Brain microvascular endothelial cell (primary cell): ENCODE measurements at regions not wholly inside any gene's neighbourhood (a gene's known extent, or its start where the extent isn't known, plus 50 kb on each side); places are given as distances from the start of the nearest gene placed in this dataset.

Experiments
- DNase-seq: peaks from one replicate; pipeline ENCODE4 v3.0.0-alpha.2; 2020
- H3K27ac ChIP-seq: fragments of 250-450 bp; sonication (Bioruptor Pico); 2 replicates; pipeline ENCODE4 v1.5.1; 2020; ENCODE audit warnings: mild to moderate bottlenecking, moderate library complexity
- H3K27me3 ChIP-seq: fragments of 250-450 bp; sonication (Bioruptor Pico); replicated peaks from 2 replicates; pipeline ENCODE4 v1.5.1; 2020; ENCODE audit warnings: mild to moderate bottlenecking
- H3K36me3 ChIP-seq: fragments of 250-450 bp; sonication (Bioruptor Pico); replicated peaks from 2 replicates; pipeline ENCODE4 v1.5.1; 2020; ENCODE audit warnings: mild to moderate bottlenecking
- H3K4me3 ChIP-seq: 2 replicates; pipeline ENCODE4 v1.5.1; 2011; ENCODE audit warnings: low read depth, mild to moderate bottlenecking, control low read depth, low read length, moderate library complexity
- in situ Hi-C: cut with HindIII; loops from 2 replicates; pipeline ENCODE4 v1.10.0; 2017; ENCODE audit warnings: low sequenced_read_pairs, low pct_ligation_motif_present
- TF ChIP-seq, protein P1 (sequence below): IDR thresholded peaks from 2 replicates; pipeline ENCODE4 v1.5.1; 2011; ENCODE audit warnings: low read depth, mild to moderate bottlenecking, moderate library complexity, low read length, control low read depth, inconsistent platforms; ENCODE audit errors: missing control alignments

DNA sequence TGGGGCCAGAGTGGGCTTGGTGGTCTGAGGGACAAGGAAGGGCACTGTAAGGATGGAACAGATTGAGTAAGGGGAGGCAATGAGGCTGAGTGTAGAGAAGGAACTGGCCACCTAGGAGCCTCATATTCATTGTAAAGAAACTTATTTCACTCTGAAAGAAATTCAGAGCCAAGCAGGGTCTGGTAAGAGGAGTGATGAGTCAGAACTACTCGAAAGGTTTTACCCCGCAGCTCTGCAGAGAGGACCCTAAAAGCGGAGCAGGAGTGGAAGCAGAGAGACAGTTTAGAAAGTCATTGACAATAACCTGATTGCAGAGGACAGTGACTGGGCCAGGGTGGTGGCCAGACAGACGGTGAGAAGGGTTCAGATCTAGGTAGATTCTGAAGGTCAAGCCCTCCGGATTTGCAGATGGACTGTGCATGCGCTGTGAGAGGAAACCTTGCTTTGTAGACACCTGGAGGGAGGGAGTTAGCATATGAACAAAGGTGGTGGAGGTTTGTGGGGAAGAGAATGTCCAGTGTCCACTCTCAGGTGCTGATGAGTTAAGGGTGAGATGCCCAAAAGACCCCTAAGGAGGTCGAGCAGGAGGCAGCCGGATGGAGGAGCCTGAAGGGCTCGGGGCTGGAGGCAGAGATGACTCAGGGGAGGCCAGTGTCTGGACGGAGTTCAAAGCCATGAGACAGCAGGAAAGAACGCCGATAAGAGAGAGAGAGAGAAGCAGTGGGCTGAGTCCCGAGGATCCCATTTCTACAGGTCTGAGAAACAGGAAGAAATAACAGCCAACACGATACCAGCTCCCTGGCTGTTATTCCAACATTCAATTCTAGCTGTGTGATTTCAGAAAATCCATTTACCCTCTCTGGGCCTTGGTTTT lies 546.0 kb downstream of the BRD1 start:
- no peaks in the 10 kb centered on the region for H3K27me3 ChIP-seq
- in situ Hi-C loops = no loop called here
- peak; percentile 2 for DNase-seq
- H3K27ac ChIP-seq = no peak overlapping the region
- TF ChIP-seq, protein P1, sequence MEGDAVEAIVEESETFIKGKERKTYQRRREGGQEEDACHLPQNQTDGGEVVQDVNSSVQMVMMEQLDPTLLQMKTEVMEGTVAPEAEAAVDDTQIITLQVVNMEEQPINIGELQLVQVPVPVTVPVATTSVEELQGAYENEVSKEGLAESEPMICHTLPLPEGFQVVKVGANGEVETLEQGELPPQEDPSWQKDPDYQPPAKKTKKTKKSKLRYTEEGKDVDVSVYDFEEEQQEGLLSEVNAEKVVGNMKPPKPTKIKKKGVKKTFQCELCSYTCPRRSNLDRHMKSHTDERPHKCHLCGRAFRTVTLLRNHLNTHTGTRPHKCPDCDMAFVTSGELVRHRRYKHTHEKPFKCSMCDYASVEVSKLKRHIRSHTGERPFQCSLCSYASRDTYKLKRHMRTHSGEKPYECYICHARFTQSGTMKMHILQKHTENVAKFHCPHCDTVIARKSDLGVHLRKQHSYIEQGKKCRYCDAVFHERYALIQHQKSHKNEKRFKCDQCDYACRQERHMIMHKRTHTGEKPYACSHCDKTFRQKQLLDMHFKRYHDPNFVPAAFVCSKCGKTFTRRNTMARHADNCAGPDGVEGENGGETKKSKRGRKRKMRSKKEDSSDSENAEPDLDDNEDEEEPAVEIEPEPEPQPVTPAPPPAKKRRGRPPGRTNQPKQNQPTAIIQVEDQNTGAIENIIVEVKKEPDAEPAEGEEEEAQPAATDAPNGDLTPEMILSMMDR = no peak
- no peaks in the 10 kb centered on the region for H3K36me3 ChIP-seq
- H3K4me3 ChIP-seq = no peak overlapping the region

DNA sequence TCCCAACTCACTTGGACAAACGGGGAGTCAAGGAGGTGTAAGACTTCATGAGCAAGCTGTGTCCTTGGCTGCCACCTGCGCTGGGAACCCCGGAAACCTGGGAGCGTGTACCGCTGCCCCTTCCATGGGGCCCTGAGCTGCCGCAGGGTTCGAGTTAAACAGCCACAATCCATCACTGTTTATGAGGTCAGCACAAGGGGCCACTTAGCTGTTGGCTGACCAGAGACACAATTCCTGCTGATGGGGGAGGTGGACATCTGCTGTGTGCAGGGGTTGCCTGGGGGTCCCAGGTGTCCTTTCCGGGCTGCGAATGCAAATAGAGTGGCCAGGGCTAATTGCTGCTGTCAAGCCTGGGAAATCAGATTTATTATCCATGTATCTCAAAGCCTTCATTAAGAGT lies 549.3 kb downstream of the BRD1 start:
- H3K36me3 ChIP-seq = no peaks in the 10 kb centered on the region
- H3K4me3 ChIP-seq = no peak overlapping the region
- TF ChIP-seq, protein P1 = no peak
- no peak for DNase-seq
- H3K27me3 ChIP-seq = no peaks in the 10 kb centered on the region
- H3K27ac ChIP-seq = no peak overlapping the region
- in situ Hi-C loops = no loop called here

DNA sequence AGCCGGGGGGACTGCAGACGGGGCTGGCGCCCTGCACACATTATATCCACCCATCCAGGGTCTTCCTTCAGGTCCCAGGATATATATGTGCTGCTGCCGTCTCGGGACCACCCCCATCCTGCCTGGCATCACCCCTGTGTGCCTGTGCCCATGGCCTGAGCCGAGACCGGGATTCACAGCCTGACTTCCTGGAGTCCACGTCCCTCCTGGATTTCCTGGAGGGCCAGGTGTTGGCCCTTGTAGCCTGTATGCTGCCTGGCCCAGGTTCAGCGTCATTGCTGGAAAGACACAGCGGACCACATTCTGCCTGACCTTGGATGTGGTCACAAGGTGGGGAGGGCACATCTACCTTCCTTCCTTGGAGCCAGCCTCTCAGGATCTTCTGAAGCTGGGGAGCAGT lies 551.1 kb downstream of the BRD1 start:
- Histone ChIP-seq H3K4me3 (no peak overlapping the region), H3K27ac (no peak overlapping the region), H3K27me3 (no peaks in the 10 kb centered on the region), H3K36me3 (no peaks in the 10 kb centered on the region)
- DNase-seq = no peak
- in situ Hi-C loops = no loop called here
- TF ChIP-seq, protein P1 = no peak

DNA sequence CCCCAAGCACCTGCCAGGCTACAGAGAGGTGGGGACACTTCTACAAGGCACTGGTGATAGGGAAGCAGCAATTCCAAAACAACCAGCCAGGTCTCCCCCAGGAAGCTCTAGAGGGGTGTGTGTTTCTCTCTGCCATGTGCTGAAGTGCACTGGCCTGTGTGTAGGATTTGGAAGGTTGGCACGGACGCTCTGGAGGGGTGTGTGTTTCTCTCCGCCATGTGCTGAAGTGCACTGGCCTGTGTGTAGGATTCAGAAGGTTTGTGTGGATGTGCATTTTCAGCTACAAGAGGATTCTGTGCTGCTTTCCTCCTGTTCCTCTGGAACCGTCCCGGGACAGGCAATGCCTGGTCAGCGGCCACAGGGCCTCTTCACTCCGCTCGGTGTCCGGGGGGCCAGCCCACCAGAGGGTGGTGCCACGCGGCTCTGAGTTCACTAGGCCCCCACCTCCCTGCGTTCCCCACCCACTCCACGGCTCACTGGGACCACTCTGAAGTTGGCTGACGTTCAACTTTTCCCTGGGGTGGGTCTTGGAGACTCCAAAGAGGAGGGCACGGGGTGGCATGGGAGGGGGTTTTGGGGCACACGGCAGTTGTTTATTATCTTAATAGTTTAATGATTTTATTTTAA lies 552.8 kb downstream of the BRD1 start:
- Histone ChIP-seq H3K27ac (no peak overlapping the region), H3K36me3 (no peaks in the 10 kb centered on the region), H3K27me3 (no peaks in the 10 kb centered on the region), H3K4me3 (no peak overlapping the region)
- TF ChIP-seq, protein P1 = no peak
- no peak for DNase-seq
- in situ Hi-C loops = no loop called here

DNA sequence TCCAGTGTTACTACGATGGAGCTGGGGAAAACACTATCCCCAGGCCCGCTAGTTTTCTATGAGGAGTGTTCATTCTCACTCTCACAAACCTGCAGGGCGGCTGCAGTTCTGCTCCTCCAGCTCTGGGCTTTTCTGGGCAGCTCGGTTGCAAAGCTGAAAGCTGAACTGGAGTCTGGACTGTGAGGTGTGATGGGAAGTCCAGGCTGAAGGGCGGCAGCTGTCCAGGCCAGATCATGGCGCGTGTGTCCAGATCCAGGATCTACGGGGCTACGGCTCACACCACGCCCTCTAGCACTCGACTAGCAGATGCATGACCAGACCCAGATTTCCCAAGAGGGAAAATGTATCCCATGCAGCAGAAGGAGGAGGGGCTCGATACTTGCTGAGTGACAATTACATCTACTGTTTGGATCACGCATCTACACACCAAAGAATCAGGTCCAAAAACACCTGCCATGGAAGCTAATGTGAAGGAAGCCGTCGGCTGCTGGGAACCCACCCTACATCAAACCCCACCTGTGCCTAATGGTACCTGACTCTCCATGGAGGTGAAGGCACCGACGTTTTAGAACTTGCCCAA lies 555.0 kb downstream of the BRD1 start:
- Histone ChIP-seq H3K27ac (no peak overlapping the region), H3K36me3 (no peaks in the 10 kb centered on the region), H3K4me3 (no peak overlapping the region), H3K27me3 (no peaks in the 10 kb centered on the region)
- in situ Hi-C loops = no loop called here
- TF ChIP-seq, protein P1 = no peak
- no peak for DNase-seq
